Naive B cell (primary cell): ENCODE measurements at regions not wholly inside any gene's neighbourhood (a gene's known extent, or its start where the extent isn't known, plus 50 kb on each side); places are given as distances from the start of the nearest gene placed in this dataset.

Experiments
- ATAC-seq, 2 donors: fragments of 150-1000 bp; cut with Tn5 transposase; 2 replicates each; pipeline ENCODE4 v1.10.0; 2021; ENCODE audit warnings: low read depth in 2 of 2, mild to moderate bottlenecking in 2 of 2, moderate library complexity in 2 of 2
- DNase-seq: peaks from one replicate; pipeline ENCODE4 v3.0.0; 2022
- H3K27ac Mint-ChIP-seq, 6 donors: one replicate each; pipeline ENCODE4 v1.8.0; 2020 to 2022; ENCODE audit warnings: mild to moderate bottlenecking in 6 of 6, mixed read lengths in 6 of 6, moderate library complexity in 5 of 6, inconsistent platforms in 2 of 6
- H3K27me3 Mint-ChIP-seq, 3 donors: one replicate each; pipeline ENCODE4 v1.8.0; 2021 to 2022; ENCODE audit warnings: mixed read lengths in 3 of 3, mild to moderate bottlenecking in 1 of 3
- H3K36me3 Mint-ChIP-seq, 2 donors: one replicate each; pipeline ENCODE4 v1.8.0; 2020 to 2022; ENCODE audit warnings: mixed read lengths in 2 of 2, inconsistent platforms in 1 of 2, mild to moderate bottlenecking in 1 of 2
- H3K4me1 Mint-ChIP-seq, 3 donors: one replicate each; pipeline ENCODE4 v1.8.0; 2020 to 2022; ENCODE audit warnings: mixed read lengths in 3 of 3, inconsistent platforms in 1 of 3, mild to moderate bottlenecking in 1 of 3, moderate library complexity in 1 of 3
- H3K4me3 Mint-ChIP-seq, 8 donors: one replicate each; pipeline ENCODE4 v1.8.0; 2020 to 2022; ENCODE audit warnings: mild to moderate bottlenecking in 8 of 8, mixed read lengths in 8 of 8, moderate library complexity in 8 of 8, inconsistent platforms in 2 of 8
- H3K9me3 Mint-ChIP-seq, 7 donors: one replicate each; pipeline ENCODE4 v1.8.0; 2020 to 2022; ENCODE audit warnings: mixed read lengths in 7 of 7, mild to moderate bottlenecking in 5 of 7, inconsistent platforms in 2 of 7, moderate library complexity in 1 of 7

DNA sequence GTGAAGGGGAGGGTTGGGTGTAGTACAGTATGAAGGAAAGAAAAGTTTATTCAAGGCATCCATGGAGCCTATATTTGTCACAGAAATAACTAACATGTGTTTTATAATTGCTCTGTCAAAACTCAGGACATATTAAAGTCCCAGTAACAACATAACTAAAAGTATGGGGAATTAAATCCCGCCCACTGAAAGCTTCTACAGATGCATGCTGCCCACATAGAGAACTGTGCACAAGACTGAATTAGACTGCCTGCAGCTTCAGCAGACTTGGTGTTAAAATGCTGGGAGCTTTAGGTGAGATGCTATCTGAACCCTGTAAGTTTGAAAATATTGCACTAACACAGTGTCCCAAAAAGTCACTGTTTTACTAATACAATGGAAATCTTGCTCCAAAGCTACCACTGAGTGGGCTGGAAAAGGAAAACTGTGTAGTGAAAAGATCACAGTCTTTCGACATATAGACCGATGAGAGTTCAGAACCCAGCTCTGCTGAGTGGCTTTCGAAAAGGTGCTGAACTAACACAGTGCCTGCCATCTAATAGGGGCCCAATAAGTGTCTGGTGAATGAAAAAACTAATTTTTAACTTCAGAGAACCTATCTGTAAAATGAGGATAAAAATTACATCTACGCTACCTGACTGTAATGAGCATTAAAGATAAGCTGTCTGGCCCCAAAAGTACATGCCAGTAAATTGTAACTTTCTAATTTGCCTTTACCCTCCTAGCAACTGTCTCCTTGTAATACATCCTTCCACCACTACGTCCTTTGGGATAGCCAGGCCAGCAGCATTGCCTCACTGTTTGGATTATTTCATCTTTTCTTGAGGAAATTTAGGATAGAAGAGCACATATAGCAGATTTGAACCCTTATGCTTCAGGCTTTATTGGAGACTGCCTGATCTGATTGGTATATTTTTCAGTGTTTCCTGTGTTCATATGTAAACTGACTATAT lies 237.6 kb downstream of the BCAT1 start:
- DNase-seq (no peak), ATAC-seq (no peak)
- Mint-ChIP-seq H3K27me3 (no peaks in the 10 kb centered on the region), H3K9me3 (peaks cover 0 to 2% (median 0%) of the 10 kb centered on the region in 7 donors), H3K27ac (peak overlapping the region in 2 of 6 donors; percentile 56 to 63), H3K4me3 (no peak overlapping the region), H3K4me1 (no peaks in the 10 kb centered on the region), H3K36me3 (no peaks in the 10 kb centered on the region)

DNA sequence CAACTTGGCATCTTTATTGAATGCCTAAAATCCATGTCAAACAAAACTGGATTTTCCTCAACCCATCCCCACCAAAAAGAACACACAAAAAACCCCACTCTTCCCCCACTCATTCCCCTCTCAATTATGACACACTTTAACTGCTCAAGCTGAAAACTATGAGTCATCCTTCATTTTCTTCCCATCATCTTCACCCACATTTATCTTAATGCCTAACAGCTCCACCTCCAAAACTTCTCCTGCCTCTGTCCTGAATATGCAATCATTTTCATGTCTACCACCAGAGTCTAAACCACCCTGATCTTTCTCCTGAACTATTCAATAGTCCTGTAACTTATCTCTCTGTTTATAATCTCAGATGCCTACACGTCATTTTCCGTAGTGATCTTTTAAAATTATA lies 239.7 kb downstream of the BCAT1 start:
- Mint-ChIP-seq H3K36me3 (no peaks in the 10 kb centered on the region), H3K27me3 (no peaks in the 10 kb centered on the region), H3K4me1 (peaks cover 11 to 13% (median 11%) of the 10 kb centered on the region in 3 donors), H3K9me3 (peaks cover 0 to 2% (median 0%) of the 10 kb centered on the region in 7 donors), H3K27ac (no peak overlapping the region), H3K4me3 (no peak overlapping the region)
- ATAC-seq: no peak
- DNase-seq: no peak

DNA sequence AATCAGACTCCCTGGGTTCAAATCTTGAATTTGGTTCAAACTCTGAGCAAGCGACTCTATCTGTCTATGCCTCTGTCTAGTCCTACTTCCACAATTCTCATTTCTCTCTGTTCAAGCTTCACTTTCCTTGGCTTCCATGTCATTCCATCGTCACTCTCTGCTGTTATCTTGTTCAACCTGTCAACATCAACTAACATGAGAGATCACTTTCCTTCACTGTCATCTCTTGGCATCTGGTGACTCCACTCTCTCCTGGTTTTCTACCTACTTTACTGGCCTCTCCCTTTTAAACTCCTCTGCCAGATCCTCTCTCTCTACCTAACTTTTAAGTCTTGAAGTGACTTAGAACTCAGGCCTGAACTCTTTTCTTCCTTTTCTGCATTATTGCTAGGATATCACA lies 240.2 kb downstream of the BCAT1 start:
- Mint-ChIP-seq H3K27me3 (no peaks in the 10 kb centered on the region), H3K4me3 (no peak overlapping the region), H3K9me3 (peaks cover 0 to 2% (median 0%) of the 10 kb centered on the region in 7 donors), H3K36me3 (no peaks in the 10 kb centered on the region), H3K4me1 (peaks cover 11 to 18% (median 15%) of the 10 kb centered on the region in 3 donors), H3K27ac (no peak overlapping the region)
- ATAC-seq (no peak), DNase-seq (no peak)

- peaks cover 11 to 21% (median 16%) of the 10 kb centered on the region in 3 donors for H3K4me1 Mint-ChIP-seq
- H3K27ac Mint-ChIP-seq: no peak overlapping the region
- DNase-seq: no peak
- H3K4me3 Mint-ChIP-seq: no peak overlapping the region
- peaks cover 0 to 2% (median 0%) of the 10 kb centered on the region in 7 donors for H3K9me3 Mint-ChIP-seq
- ATAC-seq: no peak
- H3K36me3 Mint-ChIP-seq: no peaks in the 10 kb centered on the region
- H3K27me3 Mint-ChIP-seq: no peaks in the 10 kb centered on the region
Measured at GRCh38 chr12:24708043-24708442, 240.9 kb downstream of the BCAT1 start.

DNA sequence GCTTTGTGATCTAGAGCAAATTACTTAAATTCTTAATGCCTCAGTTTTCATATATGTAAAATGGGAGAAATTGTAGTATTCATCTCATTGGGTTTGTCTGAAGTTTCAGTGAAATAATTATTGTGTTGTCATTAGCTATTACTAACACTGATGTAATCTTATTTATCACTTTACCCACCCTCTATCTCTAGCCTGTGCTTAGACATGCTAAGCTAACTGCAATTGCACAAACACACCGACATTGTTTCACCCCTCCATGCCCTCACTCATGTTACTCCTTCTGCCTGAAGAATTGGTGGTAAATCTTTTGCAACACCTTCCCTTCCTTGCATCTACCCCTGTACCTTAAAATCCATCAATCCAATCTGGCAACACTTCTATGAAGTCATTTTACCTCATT lies 241.6 kb downstream of the BCAT1 start:
- Mint-ChIP-seq H3K36me3 (no peaks in the 10 kb centered on the region), H3K27ac (no peak overlapping the region), H3K4me3 (no peak overlapping the region), H3K27me3 (no peaks in the 10 kb centered on the region), H3K4me1 (peaks cover 11 to 21% (median 16%) of the 10 kb centered on the region in 3 donors), H3K9me3 (peaks cover 0 to under 1% (median 0%) of the 10 kb centered on the region in 7 donors)
- DNase-seq (no peak), ATAC-seq (no peak)

- Mint-ChIP-seq H3K27ac (peak overlapping the region in 5 of 6 donors; percentile 2 to 30 (median 8)), H3K4me3 (peak overlapping the region in 4 of 8 donors; percentile 1 to 30 (median 14)), H3K27me3 (no peaks in the 10 kb centered on the region), H3K9me3 (peaks cover 0 to 3% (median 0%) of the 10 kb centered on the region in 7 donors), H3K36me3 (no peaks in the 10 kb centered on the region), H3K4me1 (peaks cover 11 to 21% (median 16%) of the 10 kb centered on the region in 3 donors)
- peak; percentile 61 for DNase-seq
- peak; percentile 98 to 99 for ATAC-seq
Measured at GRCh38 chr12:24705741-24706358, 243.1 kb downstream of the BCAT1 start.

- peak overlapping the region in 1 of 6 donors; percentile 2 for H3K27ac Mint-ChIP-seq
- peak overlapping the region in 3 of 8 donors; percentile 1 to 30 (median 6) for H3K4me3 Mint-ChIP-seq
- H3K4me1 Mint-ChIP-seq: peaks cover 11 to 21% (median 16%) of the 10 kb centered on the region in 3 donors
- no peak for DNase-seq
- H3K36me3 Mint-ChIP-seq: no peaks in the 10 kb centered on the region
- H3K27me3 Mint-ChIP-seq: no peaks in the 10 kb centered on the region
- H3K9me3 Mint-ChIP-seq: peaks cover 0 to 5% (median 0%) of the 10 kb centered on the region in 7 donors
- ATAC-seq: no peak
Measured at GRCh38 chr12:24705216-24705615, 243.7 kb downstream of the BCAT1 start.

DNA sequence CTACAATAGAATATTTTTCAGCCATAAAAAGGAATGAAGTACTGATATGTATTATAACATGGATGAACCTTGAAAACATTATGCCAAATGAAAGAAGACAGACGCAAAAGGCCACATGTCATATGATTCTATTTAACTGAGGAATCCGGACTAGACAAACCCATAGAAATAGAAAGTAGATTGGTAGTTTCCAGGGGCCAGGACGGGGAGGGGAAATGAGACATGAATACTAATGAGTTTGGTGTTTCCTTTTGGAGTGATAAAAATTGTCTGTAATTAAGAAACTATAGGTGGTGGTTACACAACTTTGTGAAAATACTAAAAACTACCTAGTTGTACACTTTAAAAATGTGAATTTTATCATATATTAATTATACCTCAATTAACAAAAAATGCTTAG lies 247.6 kb downstream of the BCAT1 start:
- DNase-seq: no peak
- no peak overlapping the region for H3K4me3 Mint-ChIP-seq

GRCh38 chr12:24698972-24699371 lies 249.9 kb downstream of the BCAT1 start:
- ATAC-seq (no peak), DNase-seq (no peak)
- Mint-ChIP-seq H3K36me3 (no peaks in the 10 kb centered on the region), H3K27me3 (peaks cover 0 to 3% (median 0%) of the 10 kb centered on the region in 3 donors), H3K27ac (no peak overlapping the region), H3K4me1 (peaks cover 0 to 6% (median 4%) of the 10 kb centered on the region in 3 donors), H3K4me3 (no peak overlapping the region), H3K9me3 (peaks cover 0 to 5% (median 0%) of the 10 kb centered on the region in 7 donors)

More for the DNA sequence above, 247.6 kb downstream of the BCAT1 start:
- Mint-ChIP-seq H3K36me3 (no peaks in the 10 kb centered on the region), H3K27ac (peak overlapping the region in 1 of 6 donors; percentile 64), H3K9me3 (peaks cover 0 to 5% (median 0%) of the 10 kb centered on the region in 7 donors), H3K4me1 (peaks cover 11 to 21% (median 16%) of the 10 kb centered on the region in 3 donors), H3K27me3 (no peaks in the 10 kb centered on the region)
- ATAC-seq: no peak

DNA sequence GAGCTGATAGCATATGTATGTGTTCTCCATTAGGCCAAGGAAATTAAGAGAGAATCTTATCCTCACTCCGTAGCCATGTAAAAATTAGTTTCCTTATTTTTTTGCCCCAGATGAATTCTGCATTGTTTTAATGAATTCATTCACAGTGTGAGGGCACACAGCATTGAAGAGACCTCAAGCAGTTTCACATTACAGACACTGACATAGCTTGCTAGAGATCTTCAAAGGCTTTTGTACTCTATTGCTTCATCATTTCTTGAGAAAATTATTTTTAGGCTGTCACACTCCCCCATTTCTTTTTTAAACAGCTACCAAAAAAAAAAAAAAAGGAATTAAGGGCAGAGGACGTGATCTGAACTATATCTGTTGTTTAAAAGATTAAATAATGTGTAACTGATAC lies 251.1 kb downstream of the BCAT1 start:
- H3K36me3 Mint-ChIP-seq: no peaks in the 10 kb centered on the region

DNA sequence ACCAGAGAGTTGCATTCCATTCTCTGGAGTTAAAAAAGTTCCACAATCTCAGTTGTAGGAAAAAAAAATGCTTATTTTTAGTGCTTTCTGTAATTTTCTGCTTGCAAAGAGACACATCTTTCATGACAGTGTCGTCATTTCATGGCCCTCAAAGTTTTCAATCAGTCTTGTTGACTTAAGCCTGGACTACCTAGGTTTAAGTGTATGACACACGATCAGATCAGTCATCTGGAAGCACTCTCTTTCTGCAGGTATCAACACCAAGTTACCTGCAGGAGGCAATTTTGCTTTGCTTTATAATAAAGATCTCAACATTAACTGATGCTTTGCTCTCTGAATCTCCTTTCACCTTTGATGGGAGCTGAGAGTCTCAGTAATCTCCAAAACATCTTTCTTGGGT lies 251.6 kb downstream of the BCAT1 start:
- Mint-ChIP-seq H3K9me3 (peaks cover 0 to 5% (median 0%) of the 10 kb centered on the region in 7 donors), H3K4me3 (no peak overlapping the region), H3K27me3 (peaks cover 0 to 3% (median 3%) of the 10 kb centered on the region in 3 donors), H3K36me3 (no peaks in the 10 kb centered on the region), H3K27ac (no peak overlapping the region), H3K4me1 (no peaks in the 10 kb centered on the region)
- ATAC-seq (no peak), DNase-seq (no peak)

More for the DNA sequence above, 251.1 kb downstream of the BCAT1 start:
- Mint-ChIP-seq H3K4me1 (no peaks in the 10 kb centered on the region), H3K27ac (no peak overlapping the region), H3K27me3 (peaks cover 0 to 3% (median 0%) of the 10 kb centered on the region in 3 donors), H3K4me3 (no peak overlapping the region), H3K9me3 (peaks cover 0 to 5% (median 0%) of the 10 kb centered on the region in 7 donors)
- DNase-seq: no peak
- no peak for ATAC-seq

DNA sequence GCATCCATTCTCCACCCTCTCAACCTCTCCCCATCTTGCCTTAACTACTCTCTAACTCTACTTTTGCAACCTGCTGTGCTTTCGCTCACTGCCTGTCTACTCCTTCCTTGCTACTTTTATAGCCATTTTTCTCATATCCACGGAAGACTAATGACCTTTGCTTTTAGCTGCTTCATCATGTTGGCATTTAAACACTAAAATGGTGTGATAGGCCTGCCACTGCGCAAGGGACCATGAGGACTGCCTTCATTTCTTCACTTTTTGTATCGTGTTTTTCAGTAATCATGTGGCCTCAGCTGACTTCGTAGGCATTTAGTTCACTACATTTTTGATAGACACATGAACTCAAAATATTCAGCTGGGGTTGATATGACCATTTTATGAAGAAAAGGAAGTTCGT lies 252.1 kb downstream of the BCAT1 start:
- peaks cover 0 to 5% (median 0%) of the 10 kb centered on the region in 7 donors for H3K9me3 Mint-ChIP-seq
- peaks cover 0 to 5% (median 3%) of the 10 kb centered on the region in 3 donors for H3K27me3 Mint-ChIP-seq
- DNase-seq: no peak
- no peak overlapping the region for H3K27ac Mint-ChIP-seq
- no peak for ATAC-seq
- H3K36me3 Mint-ChIP-seq: no peaks in the 10 kb centered on the region
- H3K4me3 Mint-ChIP-seq: no peak overlapping the region
- no peaks in the 10 kb centered on the region for H3K4me1 Mint-ChIP-seq

GRCh38 chr12:24695657-24696329 lies 253.1 kb downstream of the BCAT1 start:
- Mint-ChIP-seq H3K9me3 (peaks cover 0 to 2% (median 0%) of the 10 kb centered on the region in 7 donors), H3K4me1 (no peaks in the 10 kb centered on the region), H3K4me3 (no peak overlapping the region), H3K27ac (no peak overlapping the region), H3K27me3 (peaks cover 5 to 6% (median 5%) of the 10 kb centered on the region in 3 donors), H3K36me3 (peaks cover 0 to 5% of the 10 kb centered on the region in 2 donors)
- DNase-seq (no peak), ATAC-seq (no peak)
